Left hindlimb (tissue), 1 donor: ENCODE measurements at regions not wholly inside any gene's neighbourhood (a gene's known extent, or its start where the extent isn't known, plus 50 kb on each side); places are given as distances from the start of the nearest gene placed in this dataset.

ENCODE experiments used
- DNase-seq: peaks from one replicate; pipeline ENCODE4 v3.0.0-alpha.2; 2018

GRCh38 chr13:99630269-99630898 lies 129.1 kb downstream of the TM9SF2 start:
- no peak for DNase-seq

- DNase-seq = no peak
Observed at GRCh38 chr13:99629641-99630040, 128.4 kb downstream of the TM9SF2 start.

- DNase-seq = no peak
Observed at GRCh38 chr13:99628442-99628841, 127.2 kb downstream of the TM9SF2 start.

GRCh38 chr13:99626461-99627082 lies 125.3 kb downstream of the TM9SF2 start:
- DNase-seq = no peak

- no peak for DNase-seq
Observed at GRCh38 chr13:99624936-99625540, 123.8 kb downstream of the TM9SF2 start.

GRCh38 chr13:99620806-99621205 lies 119.5 kb downstream of the TM9SF2 start:
- no peak for DNase-seq

- DNase-seq = no peak
Observed at GRCh38 chr13:99619207-99619606, 117.9 kb downstream of the TM9SF2 start.

- DNase-seq = no peak
Observed at GRCh38 chr13:99617474-99618255, 116.4 kb downstream of the TM9SF2 start.

- no peak for DNase-seq
Observed at GRCh38 chr13:99614465-99614885, 113.2 kb downstream of the TM9SF2 start.
